Spleen (tissue), 7 donors: ENCODE measurements at regions not wholly inside any gene's neighbourhood (a gene's known extent, or its start where the extent isn't known, plus 50 kb on each side); places are given as distances from the start of the nearest gene placed in this dataset.

Source experiments
- POLR2A ChIP-seq, 3 donors: fragments of 450-650 bp; IDR thresholded peaks; one replicate each; pipeline ENCODE4 v1.5.1; 2017; ENCODE audit warnings: antibody characterized with exemption in 3 of 3, mild to moderate bottlenecking in 1 of 3
- POLR2AphosphoS5 ChIP-seq, 3 donors: sonication (generic); formaldehyde crosslinking; IDR thresholded peaks; one replicate each; pipeline ENCODE4 v1.5.1; 2017; ENCODE audit warnings: antibody characterized with exemption in 3 of 3
- TF ChIP-seq, protein P1 (sequence below), 11 experiments: fragments of 200-600 bp in 7 of 11; fragments of 450-650 bp in 4 of 11; sonication (generic) in 4 of 11; IDR thresholded peaks in 8 of 11; conservative IDR thresholded peaks in 3 of 11; 1 replicate in 7 of 11; 2 replicates in 4 of 11; pipeline versions ENCODE4 v1.4.0 to v1.8.0; 2016 to 2021; ENCODE audit warnings: antibody characterized with exemption in 11 of 11, inconsistent platforms in 4 of 11, mild to moderate bottlenecking in 1 of 11
- donor health status: DM: no; HTN: no; CAD: no; lungs with moderate emphysema.
- donor health status: DM: no; HTN: no; CAD: no.
- donor health status: DM: no; HTN: no; CAD: no.

DNA sequence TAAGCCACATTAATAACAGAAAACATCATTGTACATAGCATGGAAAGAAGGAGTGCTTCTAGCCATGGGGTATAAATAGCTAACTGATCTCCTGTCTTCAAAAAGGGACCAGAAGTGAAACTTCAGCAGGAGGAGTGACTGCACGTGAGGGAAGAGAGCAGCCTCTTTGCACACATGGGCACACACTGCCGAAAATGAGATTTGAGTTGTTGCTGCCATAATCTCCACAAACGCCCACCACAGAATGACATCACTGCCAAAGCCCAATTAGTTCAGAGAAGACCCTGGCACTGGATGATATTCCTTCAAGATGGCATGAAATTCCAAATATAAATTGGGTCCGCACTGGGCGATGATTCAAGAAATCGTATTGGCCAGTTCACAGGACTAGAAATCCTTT lies 238.9 kb upstream of the NR4A3 start:
- TF ChIP-seq, protein P1, sequence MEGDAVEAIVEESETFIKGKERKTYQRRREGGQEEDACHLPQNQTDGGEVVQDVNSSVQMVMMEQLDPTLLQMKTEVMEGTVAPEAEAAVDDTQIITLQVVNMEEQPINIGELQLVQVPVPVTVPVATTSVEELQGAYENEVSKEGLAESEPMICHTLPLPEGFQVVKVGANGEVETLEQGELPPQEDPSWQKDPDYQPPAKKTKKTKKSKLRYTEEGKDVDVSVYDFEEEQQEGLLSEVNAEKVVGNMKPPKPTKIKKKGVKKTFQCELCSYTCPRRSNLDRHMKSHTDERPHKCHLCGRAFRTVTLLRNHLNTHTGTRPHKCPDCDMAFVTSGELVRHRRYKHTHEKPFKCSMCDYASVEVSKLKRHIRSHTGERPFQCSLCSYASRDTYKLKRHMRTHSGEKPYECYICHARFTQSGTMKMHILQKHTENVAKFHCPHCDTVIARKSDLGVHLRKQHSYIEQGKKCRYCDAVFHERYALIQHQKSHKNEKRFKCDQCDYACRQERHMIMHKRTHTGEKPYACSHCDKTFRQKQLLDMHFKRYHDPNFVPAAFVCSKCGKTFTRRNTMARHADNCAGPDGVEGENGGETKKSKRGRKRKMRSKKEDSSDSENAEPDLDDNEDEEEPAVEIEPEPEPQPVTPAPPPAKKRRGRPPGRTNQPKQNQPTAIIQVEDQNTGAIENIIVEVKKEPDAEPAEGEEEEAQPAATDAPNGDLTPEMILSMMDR (IDR thresholded peaks at IDR 0.05 in 8 of 11, conservative IDR thresholded peaks at IDR 0.05 in 3 of 11), result no peak
- TF ChIP-seq POLR2A (IDR thresholded peaks at IDR 0.05) (no peak), POLR2AphosphoS5 (IDR thresholded peaks at IDR 0.05) (no peak)
